Omental fat pad (tissue), 3 donors: ENCODE measurements at regions not wholly inside any gene's neighbourhood (a gene's known extent, or its start where the extent isn't known, plus 50 kb on each side); places are given as distances from the start of the nearest gene placed in this dataset.

Source experiments
- ATAC-seq: fragments of 150-250 bp; one replicate; pipeline ENCODE4 v1.9.1; 2016; ENCODE audit warnings: mild to moderate bottlenecking, moderate library complexity; ENCODE audit not compliant: low FRiP score
- DNase-seq: peaks from one replicate; pipeline ENCODE4 v3.0.0-alpha.2; 2019; ENCODE audit warnings: low spot score
- CTCF ChIP-seq, 3 donors: fragments of 450-650 bp; IDR thresholded peaks; one replicate each; pipeline ENCODE4 v1.5.1; 2016 to 2017; ENCODE audit warnings: antibody characterized with exemption in 3 of 3, mild to moderate bottlenecking in 3 of 3, moderate library complexity in 2 of 3

- DNase-seq (no peak), ATAC-seq (no peak)
- no peak for TF ChIP-seq CTCF (IDR thresholded peaks at IDR 0.05)
Measured at GRCh38 chr17:33534087-33534486, 241.0 kb upstream of the ASIC2 start.

- ATAC-seq (no peak), DNase-seq (no peak)
- TF ChIP-seq CTCF (IDR thresholded peaks at IDR 0.05) = no peak
Measured at GRCh38 chr17:33545124-33545523, 252.0 kb upstream of the ASIC2 start.

- no peak for TF ChIP-seq CTCF (IDR thresholded peaks at IDR 0.05)
- no peak for ATAC-seq
- DNase-seq = no peak
Measured at GRCh38 chr17:33550261-33550660, 257.2 kb upstream of the ASIC2 start.

- ATAC-seq (no peak), DNase-seq (no peak)
- TF ChIP-seq CTCF (IDR thresholded peaks at IDR 0.05) = no peak
Measured at GRCh38 chr17:33551075-33551474, 258.0 kb upstream of the ASIC2 start.

GRCh38 chr17:33551911-33552310, 258.8 kb upstream of the ASIC2 start:
- TF ChIP-seq CTCF (IDR thresholded peaks at IDR 0.05) = no peak
- ATAC-seq (no peak), DNase-seq (no peak)

- TF ChIP-seq CTCF (IDR thresholded peaks at IDR 0.05) = no peak
- ATAC-seq (no peak), DNase-seq (no peak)
Measured at GRCh38 chr17:33560165-33560564, 267.1 kb upstream of the ASIC2 start.

GRCh38 chr17:33560871-33561270, 267.8 kb upstream of the ASIC2 start:
- no peak for ATAC-seq
- DNase-seq = no peak
- no peak for TF ChIP-seq CTCF (IDR thresholded peaks at IDR 0.05)
